Heart right ventricle (tissue), 16 donors: ENCODE measurements at regions not wholly inside any gene's neighbourhood (a gene's known extent, or its start where the extent isn't known, plus 50 kb on each side); places are given as distances from the start of the nearest gene placed in this dataset.

Experiments used
- ATAC-seq, 8 donors: fragments of 200-7000 bp; cut with Tn5 transposase; one replicate each; pipeline ENCODE4 v1.9.1; 2020; ENCODE audit warnings: mild to moderate bottlenecking in 8 of 8, moderate library complexity in 8 of 8, moderate number of reproducible peaks in 1 of 8
- DNase-seq, 2 donors: peaks; one replicate each; pipeline ENCODE4 v3.0.0-alpha.2; 2020
- H3K27ac ChIP-seq, 10 donors: fragments of 200-600 bp; sonication (generic) in 2 of 10; one replicate each; pipeline versions ENCODE4 v1.5.0 to v1.8.0; 2020 to 2022; ENCODE audit warnings: mild to moderate bottlenecking in 3 of 10
- H3K27me3 ChIP-seq, 7 donors: fragments of 200-600 bp; one replicate each; pipeline ENCODE4 v1.8.0; 2021 to 2022; ENCODE audit warnings: mild to moderate bottlenecking in 2 of 7
- H3K36me3 ChIP-seq, 9 donors: fragments of 200-600 bp; sonication (generic) in 1 of 9; one replicate each; pipeline versions ENCODE4 v1.5.0 to v1.8.0; 2020 to 2022; ENCODE audit warnings: mild to moderate bottlenecking in 2 of 9
- H3K4me1 ChIP-seq, 9 donors: fragments of 200-600 bp; sonication (generic) in 1 of 9; one replicate each; pipeline versions ENCODE4 v1.5.0 to v1.8.0; 2020 to 2022; ENCODE audit warnings: mild to moderate bottlenecking in 4 of 9
- H3K4me3 ChIP-seq, 10 donors: fragments of 200-600 bp; sonication (generic) in 2 of 10; one replicate each; pipeline versions ENCODE4 v1.5.0 to v1.8.0; 2020 to 2022; ENCODE audit warnings: mild to moderate bottlenecking in 7 of 10, moderate library complexity in 2 of 10
- H3K9me3 ChIP-seq, 11 donors: fragments of 200-600 bp in 10 of 11; sonication (generic) in 2 of 11; one replicate each; pipeline versions ENCODE4 v1.5.0 to v1.8.0; 2013 to 2022; ENCODE audit warnings: mild to moderate bottlenecking in 2 of 11, control low read depth in 1 of 11, moderate library complexity in 1 of 11
- CTCF ChIP-seq, 9 donors: fragments of 200-600 bp; sonication (generic) in 2 of 9; IDR thresholded peaks; one replicate each; pipeline versions ENCODE4 v1.5.0 to v1.8.0; 2021 to 2022; ENCODE audit warnings: antibody characterized with exemption in 9 of 9, mild to moderate bottlenecking in 5 of 9, moderate library complexity in 1 of 9
- WGBS, 2 donors: extraction: QIAGEN DNeasy Blood & Tissue Kit; methylation state at CpG; one replicate each; pipeline ENCODE4 v1.1.7; 2013; ENCODE audit warnings: inconsistent platforms in 1 of 2; 5-methylcytosine and 5-hydroxymethylcytosine counted together
- intact Hi-C, 10 donors: fragments of 100-400 bp; cut with DNase I; formaldehyde crosslinking; loops; one replicate each; pipeline versions ENCODE4 v1.11.1 to v1.14.2; 2022
- donor health status: Arrhythmogenic right ventricular cardiomyopathy.
- donor health status: ischemic (EF 13 %, LVEDD 7.1; RV severe dilation, severe dysfunction).
- donor health status: healthy with polysubstance abuse.
- donor health status: DM: no; HTN: yes; CAD: no.
- donor health status: DM: no; HTN: no; CAD: no.
- donor health status: ischemic (EF 25% LVEDD 6.9; RV normal size, moderate dysfunction).
- donor health status: ischemic (EF 25% LVEDD 5.7; RV mildly dilated, moderate dysfunction).
- donor health status: healthy.
- donor health status: DM: yes; HTN: yes; CAD: no.
- donor health status: Ischemic cardiomyopathy.
- donor health status: ischemic (EF 35%, LVEDD 5.7; RV mildly dilated, moderate dysfunction).
- donor health status: nonischemic (EF 11% LVEDD 7.7; RV severe dilation, severe dysfunction).
- donor health status: DM: yes; HTN: yes; CAD: no.
- donor health status: PGD.
- donor health status: ischemic (EF 29% LVEDD 5.4; RV normal size, mild dysfunction).
- donor health status: nonischemic (EF 23%, LVEDD 6.1; RV moderate dilation, normal function).

- peaks cover 0 to 6% (median 0%) of the 10 kb centered on the region in 9 donors for H3K4me1 ChIP-seq
- H3K9me3 ChIP-seq: peaks cover 0 to 40% (median 13%) of the 10 kb centered on the region in 11 donors
- peak overlapping the region in 4 of 10 donors; percentile 9 to 36 (median 16) for H3K27ac ChIP-seq
- no peak overlapping the region for H3K4me3 ChIP-seq
- intact Hi-C loops: no loop called here
- WGBS, 2 donors: 40 to 49% methylated on average over 4 of the region's 4 CpGs
- DNase-seq (peak; percentile 49 to 68), ATAC-seq (peak; percentile 68 to 97 (median 90))
- H3K27me3 ChIP-seq: no peaks in the 10 kb centered on the region
- no peak for TF ChIP-seq CTCF (IDR thresholded peaks at IDR 0.05)
- no peaks in the 10 kb centered on the region for H3K36me3 ChIP-seq
These were observed 408.1 kb upstream of the USP24 start for GRCh38 chr1:55623311-55623710.

- Histone ChIP-seq H3K27me3 (no peaks in the 10 kb centered on the region), H3K4me1 (peaks cover 0 to 6% (median 0%) of the 10 kb centered on the region in 9 donors), H3K36me3 (no peaks in the 10 kb centered on the region), H3K9me3 (peaks cover 0 to 40% (median 13%) of the 10 kb centered on the region in 11 donors), H3K27ac (no peak overlapping the region), H3K4me3 (no peak overlapping the region)
- WGBS, 2 donors: 78 to 91% methylated on average over 1 of the region's 1 CpG
- no peak for DNase-seq
- intact Hi-C loops: no loop called here
- no peak for TF ChIP-seq CTCF (IDR thresholded peaks at IDR 0.05)
- ATAC-seq: no peak
These were observed 406.9 kb upstream of the USP24 start for GRCh38 chr1:55622074-55622473.

GRCh38 chr1:55618199-55618598 lies 403.0 kb upstream of the USP24 start:
- H3K36me3 ChIP-seq: no peaks in the 10 kb centered on the region
- H3K4me3 ChIP-seq: no peak overlapping the region
- no peak for DNase-seq
- intact Hi-C loops: loop anchor here in 1 of 10 donors (10.0 kb wide), 1 partner anchor 63 kb away; no protein-coding TSS in a partner anchor
- no peak for TF ChIP-seq CTCF (IDR thresholded peaks at IDR 0.05)
- no peak overlapping the region for H3K27ac ChIP-seq
- 94 to 97% methylated on average over 1 of the region's 1 CpG for WGBS, 2 donors
- ATAC-seq: peak in 1 of 8 donors; percentile 35
- no peaks in the 10 kb centered on the region for H3K4me1 ChIP-seq
- no peaks in the 10 kb centered on the region for H3K27me3 ChIP-seq
- peaks cover 0 to 40% (median 11%) of the 10 kb centered on the region in 11 donors for H3K9me3 ChIP-seq

- H3K27me3 ChIP-seq: no peaks in the 10 kb centered on the region
- no peak overlapping the region for H3K27ac ChIP-seq
- no peaks in the 10 kb centered on the region for H3K4me1 ChIP-seq
- no peak for DNase-seq
- WGBS, 2 donors: 69 to 79% methylated on average over 2 of the region's 2 CpGs
- intact Hi-C loops: loop anchor here in 1 of 10 donors (10.0 kb wide), 1 partner anchor 63 kb away; no protein-coding TSS in a partner anchor
- H3K9me3 ChIP-seq: peaks cover 0 to 32% (median 3%) of the 10 kb centered on the region in 11 donors
- H3K4me3 ChIP-seq: no peak overlapping the region
- ATAC-seq: no peak
- TF ChIP-seq CTCF (IDR thresholded peaks at IDR 0.05): no peak
- H3K36me3 ChIP-seq: no peaks in the 10 kb centered on the region
These were observed 402.3 kb upstream of the USP24 start for GRCh38 chr1:55617288-55617982.
